Middle frontal gyrus (tissue), 1 donor: ENCODE measurements at regions not wholly inside any gene's neighbourhood (a gene's known extent, or its start where the extent isn't known, plus 50 kb on each side); places are given as distances from the start of the nearest gene placed in this dataset.
"Not testable (repeated sequence)": the region's sequence is repeated elsewhere in the genome, so short reads cannot be mapped to it uniquely, and the experiment has no call there.

Source experiments
- DNase-seq: peaks from one replicate; pipeline ENCODE4 v3.0.0-alpha.2; 2015; ENCODE audit warnings: low spot score; ENCODE audit errors: extremely low spot score

GRCh38 chr7:88615336-88615735 is 144.2 kb upstream of the ZNF804B start:
- no peak for DNase-seq

- no peak for DNase-seq
Observed at GRCh38 chr7:88614736-88615135, 144.8 kb upstream of the ZNF804B start.

GRCh38 chr7:88610942-88611341 is 148.6 kb upstream of the ZNF804B start:
- DNase-seq: no peak

GRCh38 chr7:88600695-88601094 is 158.8 kb upstream of the ZNF804B start:
- no peak for DNase-seq

- no peak for DNase-seq
Observed at GRCh38 chr7:88599528-88599927, 160.0 kb upstream of the ZNF804B start.

GRCh38 chr7:88597941-88598425 is 161.5 kb upstream of the ZNF804B start:
- DNase-seq: no peak

GRCh38 chr7:88590963-88591362 is 168.5 kb upstream of the ZNF804B start:
- no peak for DNase-seq

GRCh38 chr7:88589927-88590326 is 169.6 kb upstream of the ZNF804B start:
- no peak for DNase-seq

- DNase-seq: no peak
Observed at GRCh38 chr7:88586890-88587289, 172.6 kb upstream of the ZNF804B start.

- no peak for DNase-seq
Observed at GRCh38 chr7:88586219-88586618, 173.3 kb upstream of the ZNF804B start.

- DNase-seq: no peak
Observed at GRCh38 chr7:88576720-88577119, 182.8 kb upstream of the ZNF804B start.

- DNase-seq: no peak
Observed at GRCh38 chr7:88566162-88566729, 193.3 kb upstream of the ZNF804B start.

- DNase-seq: no peak
Observed at GRCh38 chr7:88565401-88565800, 194.1 kb upstream of the ZNF804B start.

- DNase-seq: not testable (repeated sequence)
Observed at GRCh38 chr7:88556441-88556840, 203.1 kb upstream of the ZNF804B start.

GRCh38 chr7:88554847-88555246 is 204.7 kb upstream of the ZNF804B start:
- DNase-seq: not testable (repeated sequence)

GRCh38 chr7:88548399-88548798 is 211.1 kb upstream of the ZNF804B start:
- DNase-seq: no peak

GRCh38 chr7:88546808-88547207 is 212.7 kb upstream of the ZNF804B start:
- no peak for DNase-seq

GRCh38 chr7:88545663-88546062 is 213.8 kb upstream of the ZNF804B start:
- no peak for DNase-seq

- DNase-seq: no peak
Observed at GRCh38 chr7:88540012-88540411, 219.5 kb upstream of the ZNF804B start.

GRCh38 chr7:88539518-88539917 is 220.0 kb upstream of the ZNF804B start:
- no peak for DNase-seq

- DNase-seq: no peak
Observed at GRCh38 chr7:88523645-88524044, 217.0 kb upstream of the STEAP4 start.

- DNase-seq: no peak
Observed at GRCh38 chr7:88522771-88523293, 216.1 kb upstream of the STEAP4 start.

- DNase-seq: no peak
Observed at GRCh38 chr7:88516429-88516828, 209.7 kb upstream of the STEAP4 start.
